GM23338 (cell line): ENCODE measurements at regions not wholly inside any gene's neighbourhood (a gene's known extent, or its start where the extent isn't known, plus 50 kb on each side); places are given as distances from the start of the nearest gene placed in this dataset.

Experiments used
- ATAC-seq: fragments of 200-7000 bp; cut with Tn5 transposase; 3 replicates; pipeline ENCODE4 v1.9.1; 2020
- DNase-seq: peaks from one replicate; pipeline ENCODE4 v3.0.0-alpha.2; 2015; ENCODE audit warnings: low spot score
- H2AFZ ChIP-seq: fragments of 200-600 bp; sonication (generic); 2 replicates; pipeline ENCODE4 v1.8.0; 2016; ENCODE audit warnings: antibody characterized with exemption, mild to moderate bottlenecking, moderate library complexity
- H3F3A ChIP-seq: fragments of 200-600 bp; sonication (generic); replicated peaks from 2 replicates; pipeline ENCODE4 v1.8.0; 2017; ENCODE audit warnings: antibody characterized with exemption, mixed run types, low read depth
- H3K27ac ChIP-seq: fragments of 200-600 bp; sonication (generic); 2 replicates; pipeline ENCODE4 v1.6.1; 2016; ENCODE audit warnings: low read depth
- H3K27me3 ChIP-seq: fragments of 200-600 bp; sonication (generic); 2 replicates; pipeline ENCODE4 v1.8.0; 2016; ENCODE audit warnings: mild to moderate bottlenecking, mixed run types, moderate library complexity; ENCODE audit not compliant: insufficient read depth
- H3K36me3 ChIP-seq: fragments of 200-600 bp; sonication (generic); 2 replicates; pipeline ENCODE4 v1.8.0; 2016; ENCODE audit warnings: mild to moderate bottlenecking; ENCODE audit not compliant: insufficient read depth
- H3K4me1 ChIP-seq: fragments of 200-600 bp; sonication (generic); 2 replicates; pipeline ENCODE4 v1.8.0; 2016; ENCODE audit warnings: mild to moderate bottlenecking, moderate library complexity; ENCODE audit not compliant: insufficient read depth
- H3K4me2 ChIP-seq: fragments of 200-600 bp; sonication (generic); 2 replicates; pipeline ENCODE4 v1.7.1; 2017; ENCODE audit warnings: mixed run types
- H3K4me3 ChIP-seq: fragments of 200-600 bp; sonication (generic); 2 replicates; pipeline ENCODE4 v1.6.1; 2016; ENCODE audit warnings: mixed run types
- H3K79me2 ChIP-seq: fragments of 200-600 bp; sonication (generic); replicated peaks from 2 replicates; pipeline ENCODE4 v1.8.0; 2017; ENCODE audit warnings: mild to moderate bottlenecking; ENCODE audit not compliant: insufficient read depth
- H3K9me2 ChIP-seq: fragments of 200-600 bp; sonication (generic); 2 replicates; pipeline ENCODE4 v1.8.0; 2017; ENCODE audit not compliant: insufficient read depth
- H4K20me1 ChIP-seq: fragments of 200-600 bp; sonication (generic); replicated peaks from 2 replicates; pipeline ENCODE4 v1.8.0; 2017; ENCODE audit warnings: mild to moderate bottlenecking; ENCODE audit not compliant: insufficient read depth
- H3K27ac Mint-ChIP-seq: 2 replicates; pipeline ENCODE4 v1.8.0; 2020; ENCODE audit warnings: inconsistent platforms, mild to moderate bottlenecking, moderate library complexity, mixed read lengths
- H3K27me3 Mint-ChIP-seq: 3 replicates; pipeline ENCODE4 v1.8.0; 2022; ENCODE audit warnings: low read depth, mild to moderate bottlenecking, moderate library complexity, mixed read lengths, inconsistent platforms; ENCODE audit not compliant: insufficient read depth, poor library complexity
- H3K36me3 Mint-ChIP-seq: 3 replicates; pipeline ENCODE4 v1.8.0; 2021; ENCODE audit warnings: low read depth, mild to moderate bottlenecking, inconsistent platforms, moderate library complexity, mixed read lengths
- H3K4me1 Mint-ChIP-seq: 3 replicates; pipeline ENCODE4 v1.8.0; 2020; ENCODE audit warnings: mild to moderate bottlenecking, inconsistent platforms, mixed read lengths
- H3K4me3 Mint-ChIP-seq: 3 replicates; pipeline ENCODE4 v1.8.0; 2021; ENCODE audit warnings: moderate library complexity, mild to moderate bottlenecking, inconsistent platforms, mixed read lengths
- H3K9me3 Mint-ChIP-seq: 3 replicates; pipeline ENCODE4 v1.8.0; 2020; ENCODE audit warnings: moderate library complexity, mild to moderate bottlenecking, inconsistent platforms, mixed read lengths
- JUNB ChIP-seq: IDR thresholded peaks from one replicate; pipeline ENCODE4 v1.6.1; 2016; ENCODE audit warnings: antibody characterized with exemption; ENCODE audit not compliant: unreplicated experiment
- POLR2AphosphoS5 ChIP-seq: IDR thresholded peaks from 2 replicates; pipeline ENCODE4 v1.6.1; 2016; ENCODE audit warnings: antibody characterized with exemption, low read depth
- TF ChIP-seq, protein P1 (sequence below), 2 experiments: fragments of 200-600 bp in 1 of 2; sonication (generic) in 1 of 2; conservative IDR thresholded peaks; 2 replicates each; pipeline versions ENCODE4 v1.5.1 to v1.6.1; 2016 to 2017; ENCODE audit warnings: antibody characterized with exemption in 2 of 2, low read depth in 2 of 2, mild to moderate bottlenecking in 2 of 2, moderate library complexity in 1 of 2
- TF ChIP-seq, protein P2 (sequence below): IDR thresholded peaks from 2 replicates; pipeline ENCODE4 v1.6.1; 2016; ENCODE audit warnings: antibody characterized with exemption

DNA sequence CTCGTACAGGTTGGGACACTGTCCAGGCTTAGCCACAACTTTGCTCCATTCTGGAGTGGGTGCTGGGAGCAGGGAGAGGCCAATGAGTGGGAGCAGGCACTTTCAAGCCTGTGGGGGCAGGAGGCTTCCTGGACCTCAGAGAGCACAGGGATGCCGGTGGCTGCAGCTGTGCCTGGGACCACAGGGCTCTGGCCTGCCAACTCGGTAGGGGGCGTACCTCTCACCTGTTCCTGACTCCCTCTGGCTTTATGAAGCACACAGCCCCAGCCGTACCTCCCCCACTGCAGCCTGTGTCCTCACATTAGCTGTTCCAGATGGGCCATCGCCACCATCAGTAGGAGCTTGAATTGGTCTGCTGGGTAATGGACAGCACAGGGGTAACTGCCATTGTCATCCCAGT lies 278.7 kb upstream of the KLHL1 start:
- H3K27me3 ChIP-seq: peaks cover 11% of the 10 kb centered on the region; the same call in 1 of the 2 replicates
- DNase-seq: peak; percentile 16
- H2AFZ ChIP-seq: no peak overlapping the region
- no peak overlapping the region for H3K27ac Mint-ChIP-seq
- TF ChIP-seq, protein P1, sequence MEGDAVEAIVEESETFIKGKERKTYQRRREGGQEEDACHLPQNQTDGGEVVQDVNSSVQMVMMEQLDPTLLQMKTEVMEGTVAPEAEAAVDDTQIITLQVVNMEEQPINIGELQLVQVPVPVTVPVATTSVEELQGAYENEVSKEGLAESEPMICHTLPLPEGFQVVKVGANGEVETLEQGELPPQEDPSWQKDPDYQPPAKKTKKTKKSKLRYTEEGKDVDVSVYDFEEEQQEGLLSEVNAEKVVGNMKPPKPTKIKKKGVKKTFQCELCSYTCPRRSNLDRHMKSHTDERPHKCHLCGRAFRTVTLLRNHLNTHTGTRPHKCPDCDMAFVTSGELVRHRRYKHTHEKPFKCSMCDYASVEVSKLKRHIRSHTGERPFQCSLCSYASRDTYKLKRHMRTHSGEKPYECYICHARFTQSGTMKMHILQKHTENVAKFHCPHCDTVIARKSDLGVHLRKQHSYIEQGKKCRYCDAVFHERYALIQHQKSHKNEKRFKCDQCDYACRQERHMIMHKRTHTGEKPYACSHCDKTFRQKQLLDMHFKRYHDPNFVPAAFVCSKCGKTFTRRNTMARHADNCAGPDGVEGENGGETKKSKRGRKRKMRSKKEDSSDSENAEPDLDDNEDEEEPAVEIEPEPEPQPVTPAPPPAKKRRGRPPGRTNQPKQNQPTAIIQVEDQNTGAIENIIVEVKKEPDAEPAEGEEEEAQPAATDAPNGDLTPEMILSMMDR (conservative IDR thresholded peaks at IDR 0.05; ENCODE audit: low read depth in 2 of 2): peak in 1 of 2 experiments; percentile 49; a peak in 3 of 4 replicates
- TF ChIP-seq, protein P2, sequence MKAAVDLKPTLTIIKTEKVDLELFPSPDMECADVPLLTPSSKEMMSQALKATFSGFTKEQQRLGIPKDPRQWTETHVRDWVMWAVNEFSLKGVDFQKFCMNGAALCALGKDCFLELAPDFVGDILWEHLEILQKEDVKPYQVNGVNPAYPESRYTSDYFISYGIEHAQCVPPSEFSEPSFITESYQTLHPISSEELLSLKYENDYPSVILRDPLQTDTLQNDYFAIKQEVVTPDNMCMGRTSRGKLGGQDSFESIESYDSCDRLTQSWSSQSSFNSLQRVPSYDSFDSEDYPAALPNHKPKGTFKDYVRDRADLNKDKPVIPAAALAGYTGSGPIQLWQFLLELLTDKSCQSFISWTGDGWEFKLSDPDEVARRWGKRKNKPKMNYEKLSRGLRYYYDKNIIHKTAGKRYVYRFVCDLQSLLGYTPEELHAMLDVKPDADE: no peak
- H3K4me1 ChIP-seq: peaks cover 11% of the 10 kb centered on the region
- no peak overlapping the region for H3K4me3 ChIP-seq
- peaks cover 12% of the 10 kb centered on the region for H3K4me1 Mint-ChIP-seq
- H3K36me3 ChIP-seq: no peaks in the 10 kb centered on the region
- H3K9me2 ChIP-seq: no peaks in the 10 kb centered on the region
- ATAC-seq: no peak
- peaks cover 5% of the 10 kb centered on the region; the same call in 1 of the 3 replicates for H3K9me3 Mint-ChIP-seq
- H3F3A ChIP-seq: no peaks in the 10 kb centered on the region
- H3K4me3 Mint-ChIP-seq: no peak overlapping the region
- peaks cover 10% of the 10 kb centered on the region for H3K27me3 Mint-ChIP-seq
- no peak overlapping the region for H3K4me2 ChIP-seq
- no peaks in the 10 kb centered on the region for H4K20me1 ChIP-seq
- no peaks in the 10 kb centered on the region; the same call in 2 of the 3 replicates for H3K36me3 Mint-ChIP-seq
- H3K79me2 ChIP-seq: no peaks in the 10 kb centered on the region
- no peak overlapping the region for H3K27ac ChIP-seq

DNA sequence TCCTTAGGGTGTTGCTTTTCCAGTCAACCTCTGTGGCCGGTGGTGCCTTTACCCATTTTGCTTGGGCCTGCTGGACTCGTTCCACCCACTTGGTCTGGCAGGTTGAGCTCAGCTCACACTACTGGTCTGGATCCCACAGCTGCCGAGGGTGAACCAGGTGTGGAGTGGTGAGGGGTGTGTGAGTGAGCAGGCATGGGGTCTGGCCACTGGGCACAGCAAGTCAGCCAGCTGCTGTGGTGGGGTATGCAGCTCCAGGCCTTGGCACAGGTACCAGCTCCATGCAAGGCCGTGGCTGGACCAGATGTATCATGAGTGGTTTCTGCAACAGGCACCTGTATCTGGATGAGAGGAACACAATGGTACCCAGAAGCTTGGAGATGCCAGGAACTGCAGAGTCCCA lies 277.6 kb upstream of the KLHL1 start:
- Mint-ChIP-seq H3K27ac (no peak overlapping the region), H3K27me3 (peaks cover 6% of the 10 kb centered on the region), H3K4me3 (no peak overlapping the region), H3K36me3 (no peaks in the 10 kb centered on the region; the same call in 2 of the 3 replicates), H3K9me3 (peaks cover 5% of the 10 kb centered on the region; the same call in 1 of the 3 replicates), H3K4me1 (peaks cover 1% of the 10 kb centered on the region; the same call in 2 of the 3 replicates)
- Histone ChIP-seq H3K4me3 (no peak overlapping the region), H3K79me2 (no peaks in the 10 kb centered on the region), H3K27me3 (peaks cover 5% of the 10 kb centered on the region; the same call in 1 of the 2 replicates), H3K9me2 (no peaks in the 10 kb centered on the region), H3K4me1 (no peaks in the 10 kb centered on the region), H3K36me3 (no peaks in the 10 kb centered on the region), H3F3A (no peaks in the 10 kb centered on the region), H3K4me2 (no peak overlapping the region), H4K20me1 (no peaks in the 10 kb centered on the region), H2AFZ (no peak overlapping the region), H3K27ac (no peak overlapping the region)
- DNase-seq (no peak), ATAC-seq (no peak)
- no peak for TF ChIP-seq POLR2AphosphoS5

DNA sequence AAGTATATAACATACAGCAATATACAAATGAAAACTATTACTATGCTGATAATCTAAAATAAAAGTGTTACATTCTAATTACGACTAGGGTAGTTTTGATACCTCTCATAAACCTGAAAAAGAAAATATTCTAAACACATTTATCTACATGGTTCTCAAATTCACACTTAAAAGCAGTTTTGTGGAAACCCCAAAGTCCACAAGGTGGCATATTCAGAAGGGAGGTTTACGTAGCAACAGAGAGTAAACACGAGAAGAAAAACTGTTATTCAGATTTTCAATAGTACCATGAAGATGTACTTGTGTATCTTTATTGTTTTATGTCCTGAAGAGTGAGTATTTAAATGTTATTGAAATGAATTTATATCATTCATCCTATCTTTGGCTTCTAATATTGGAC lies 275.9 kb upstream of the KLHL1 start:
- H3F3A ChIP-seq: no peaks in the 10 kb centered on the region
- Mint-ChIP-seq H3K9me3 (peaks cover 5% of the 10 kb centered on the region; the same call in 1 of the 3 replicates), H3K4me3 (no peak overlapping the region), H3K27ac (no peak overlapping the region), H3K36me3 (no peaks in the 10 kb centered on the region; the same call in 2 of the 3 replicates), H3K27me3 (peaks cover 4% of the 10 kb centered on the region), H3K4me1 (no peaks in the 10 kb centered on the region)
- H3K79me2 ChIP-seq: no peaks in the 10 kb centered on the region
- H2AFZ ChIP-seq: no peak overlapping the region
- no peak for ATAC-seq
- no peak overlapping the region for H3K27ac ChIP-seq
- H3K27me3 ChIP-seq: no peaks in the 10 kb centered on the region
- DNase-seq: no peak
- H3K36me3 ChIP-seq: no peaks in the 10 kb centered on the region
- H3K4me2 ChIP-seq: no peak overlapping the region
- no peaks in the 10 kb centered on the region for H3K9me2 ChIP-seq
- H3K4me1 ChIP-seq: no peaks in the 10 kb centered on the region
- H4K20me1 ChIP-seq: no peaks in the 10 kb centered on the region
- no peak overlapping the region for H3K4me3 ChIP-seq
- TF ChIP-seq, protein P2: no peak
- TF ChIP-seq, protein P1 (conservative IDR thresholded peaks at IDR 0.05; ENCODE audit: low read depth in 2 of 2): no peak; a peak in 1 of 4 replicates
- no peak for TF ChIP-seq POLR2AphosphoS5
- no peak for TF ChIP-seq JUNB
